ENCODE measurements at regions not wholly inside any gene's neighbourhood (a gene's known extent, or its start where the extent isn't known, plus 50 kb on each side); places are given as distances from the start of the nearest gene placed in this dataset.
"Not testable (repeated sequence)": the region's sequence is repeated elsewhere in the genome, so short reads cannot be mapped to it uniquely, and the experiment has no call there.

DNA sequence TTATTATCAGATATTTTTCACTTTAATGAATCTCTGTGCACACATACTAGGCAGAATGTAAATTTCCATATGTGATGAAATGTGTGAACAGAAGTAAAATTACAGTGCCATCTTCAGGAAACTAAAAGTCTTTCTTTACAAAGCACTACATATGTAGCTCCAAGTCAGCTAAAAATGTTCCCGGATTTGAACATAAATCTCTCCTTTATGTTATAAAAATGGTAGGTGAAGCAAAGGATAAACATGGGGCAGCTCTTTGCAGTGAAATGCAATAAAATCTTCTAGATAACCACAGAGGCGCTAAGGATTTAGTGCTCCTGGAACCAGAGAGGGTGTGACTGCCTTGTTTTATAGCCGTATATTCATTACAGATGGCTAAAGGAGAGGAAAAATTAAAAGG is 104.9 kb upstream of the C7orf33 start:
- Histone ChIP-seq H3K27me3 (no peaks in the 10 kb centered on the region), H4K20me1 (no peaks in the 10 kb centered on the region), H3K4me3 (no peak overlapping the region), H3K4me1 (peaks cover 17% of the 10 kb centered on the region), H3K4me2 (no peak overlapping the region), H3K9me3 (no peaks in the 10 kb centered on the region), H3K9ac (no peak overlapping the region), H3K27ac (no peak overlapping the region), H3K36me3 (no peaks in the 10 kb centered on the region)
- no peak for TF ChIP-seq Cebpa-rat (IDR thresholded peaks at IDR 0.05)

DNA sequence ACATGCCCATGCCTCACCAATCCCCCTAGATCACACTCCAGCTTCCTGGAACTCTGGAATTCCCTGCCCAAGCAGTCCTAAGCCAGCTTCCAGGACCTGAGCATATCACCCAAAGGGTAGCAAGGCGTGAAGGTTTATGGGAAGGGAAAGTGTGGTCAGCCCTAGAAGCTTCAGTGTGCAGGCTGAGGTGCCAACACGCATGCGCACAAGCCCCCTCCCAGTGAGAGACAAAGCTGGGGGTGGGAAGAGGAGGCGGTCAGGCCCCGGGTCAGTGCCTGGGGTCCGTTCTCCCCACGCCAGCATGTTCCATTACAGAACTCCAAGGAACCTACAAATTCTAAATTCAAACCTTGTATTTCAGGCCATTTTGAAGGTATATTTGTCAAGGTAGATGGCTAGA is 103.6 kb upstream of the C7orf33 start:
- H3K9ac ChIP-seq: no peak overlapping the region
- H4K20me1 ChIP-seq: no peaks in the 10 kb centered on the region
- H3K36me3 ChIP-seq: no peaks in the 10 kb centered on the region
- H3K4me2 ChIP-seq: no peak overlapping the region
- no peaks in the 10 kb centered on the region for H3K27me3 ChIP-seq
- H3K4me1 ChIP-seq: peaks cover 17% of the 10 kb centered on the region
- H3K27ac ChIP-seq: no peak overlapping the region
- TF ChIP-seq Cebpa-rat (IDR thresholded peaks at IDR 0.05): no peak
- H3K4me3 ChIP-seq: no peak overlapping the region
- no peaks in the 10 kb centered on the region for H3K9me3 ChIP-seq

DNA sequence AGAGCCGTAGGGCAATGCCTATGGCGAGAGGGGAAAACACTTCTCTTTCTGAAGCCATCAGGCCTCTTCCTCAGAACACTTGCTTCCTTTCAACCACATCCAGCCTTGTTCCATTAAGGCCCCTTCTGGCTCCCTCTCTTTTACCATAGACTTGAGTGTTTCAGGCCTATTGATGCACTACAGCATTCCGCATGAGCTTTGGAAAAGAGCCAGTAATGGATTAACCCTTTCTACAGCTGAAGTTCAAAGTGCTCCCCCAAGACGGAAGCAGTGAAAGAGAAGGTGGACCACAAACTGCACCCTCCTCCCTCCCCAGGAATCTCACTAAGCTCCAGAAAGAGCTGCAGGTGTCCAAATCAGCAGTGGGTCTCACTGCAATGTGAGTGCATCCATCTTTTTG is 102.7 kb upstream of the C7orf33 start:
- TF ChIP-seq Cebpa-rat (IDR thresholded peaks at IDR 0.05): no peak
- H3K4me2 ChIP-seq: no peak overlapping the region
- H3K9ac ChIP-seq: no peak overlapping the region
- H3K9me3 ChIP-seq: peaks cover 7% of the 10 kb centered on the region
- H3K4me1 ChIP-seq: peaks cover 17% of the 10 kb centered on the region
- H3K36me3 ChIP-seq: no peaks in the 10 kb centered on the region
- no peaks in the 10 kb centered on the region for H4K20me1 ChIP-seq
- no peak overlapping the region for H3K27ac ChIP-seq
- no peak overlapping the region for H3K4me3 ChIP-seq
- H3K27me3 ChIP-seq: no peaks in the 10 kb centered on the region

DNA sequence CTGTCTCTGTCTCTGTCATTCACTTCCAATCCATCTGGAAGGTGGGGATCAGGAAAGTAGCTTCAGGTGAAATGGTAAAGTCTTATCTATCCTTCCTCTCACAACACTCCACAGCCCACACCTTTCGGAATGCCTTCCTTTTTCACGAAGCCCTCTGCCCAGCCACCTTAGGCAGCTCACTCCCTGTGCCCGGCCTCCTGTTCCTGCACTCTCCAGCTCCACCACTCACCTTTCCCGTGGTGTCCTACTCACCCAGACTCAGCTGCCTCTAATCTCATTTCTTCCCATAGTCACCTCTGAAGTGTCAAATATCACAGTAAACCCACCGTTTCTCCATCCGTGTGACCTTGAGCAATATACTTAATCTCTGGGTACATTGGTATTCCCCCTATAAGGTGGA is 100.9 kb upstream of the C7orf33 start:
- Histone ChIP-seq H3K36me3 (no peaks in the 10 kb centered on the region), H3K9me3 (peaks cover 9% of the 10 kb centered on the region), H3K4me1 (peaks cover 4% of the 10 kb centered on the region), H3K27ac (no peak overlapping the region), H3K27me3 (no peaks in the 10 kb centered on the region), H4K20me1 (no peaks in the 10 kb centered on the region), H3K4me2 (no peak overlapping the region), H3K4me3 (no peak overlapping the region), H3K9ac (no peak overlapping the region)
- no peak for TF ChIP-seq Cebpa-rat (IDR thresholded peaks at IDR 0.05)

DNA sequence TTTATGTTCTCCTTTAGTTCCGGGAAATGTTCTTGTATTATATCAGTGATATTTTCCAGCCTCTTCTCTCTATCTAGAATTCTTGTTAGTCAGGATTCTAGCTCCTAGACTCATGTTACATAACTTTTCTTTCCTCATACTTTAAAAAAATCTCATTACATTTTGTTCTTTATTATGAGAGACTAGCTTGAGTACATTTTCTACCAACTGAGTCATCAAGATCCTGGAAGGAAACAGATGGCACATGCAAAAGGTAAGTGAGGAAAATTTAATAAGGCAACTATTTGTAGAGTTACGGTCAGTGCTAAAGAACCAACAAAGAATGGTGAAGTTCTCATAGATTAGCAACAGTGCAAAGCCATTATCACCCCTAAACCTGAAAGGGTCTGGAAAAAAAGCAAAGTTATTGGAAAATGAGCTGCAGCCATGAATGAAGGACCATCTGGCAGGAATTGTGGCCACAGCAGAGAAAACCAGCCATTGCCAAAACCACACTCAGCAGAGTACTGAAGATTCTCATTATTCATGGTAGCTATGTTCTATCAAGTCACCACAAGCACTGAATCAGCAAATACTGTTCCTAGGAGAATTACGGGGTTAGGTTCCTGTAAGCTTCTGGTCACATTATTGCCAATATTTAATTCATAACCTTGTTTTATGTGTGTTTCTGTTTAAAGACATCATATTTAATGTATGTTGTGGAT is 98.3 kb upstream of the C7orf33 start:
- no peak overlapping the region for H3K27ac ChIP-seq
- H4K20me1 ChIP-seq: no peaks in the 10 kb centered on the region
- TF ChIP-seq Cebpa-rat (IDR thresholded peaks at IDR 0.05): no peak
- H3K9ac ChIP-seq: no peak overlapping the region
- H3K4me2 ChIP-seq: no peak overlapping the region
- peaks cover 6% of the 10 kb centered on the region for H3K4me1 ChIP-seq
- H3K36me3 ChIP-seq: no peaks in the 10 kb centered on the region
- H3K27me3 ChIP-seq: no peaks in the 10 kb centered on the region
- no peak overlapping the region for H3K4me3 ChIP-seq
- H3K9me3 ChIP-seq: peaks cover 9% of the 10 kb centered on the region

DNA sequence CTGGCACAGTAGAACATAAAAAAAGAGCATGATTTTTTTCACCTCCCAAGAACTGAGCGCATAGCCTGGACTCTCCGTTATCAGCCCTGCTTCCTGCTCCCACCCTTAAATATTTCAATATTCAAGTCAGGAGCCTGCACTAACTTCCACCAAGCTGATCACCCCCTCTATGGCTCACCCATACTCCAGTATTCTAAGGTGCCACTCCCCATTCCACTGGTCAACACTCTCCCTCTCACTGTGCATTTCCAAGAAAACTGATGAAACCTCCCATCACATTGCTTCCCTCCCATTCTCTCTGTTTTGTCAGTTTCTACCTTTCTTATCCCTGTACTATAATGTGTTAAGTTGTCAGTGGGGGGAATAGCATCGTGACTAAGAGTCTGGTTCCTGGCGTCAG is 95.0 kb upstream of the C7orf33 start:
- Histone ChIP-seq H4K20me1 (no peaks in the 10 kb centered on the region), H3K27me3 (no peaks in the 10 kb centered on the region), H3K27ac (no peak overlapping the region), H3K36me3 (no peaks in the 10 kb centered on the region), H3K4me1 (peaks cover 10% of the 10 kb centered on the region), H3K4me2 (no peak overlapping the region), H3K9ac (no peak overlapping the region), H3K4me3 (no peak overlapping the region), H3K9me3 (peaks cover 9% of the 10 kb centered on the region)
- no peak for TF ChIP-seq Cebpa-rat (IDR thresholded peaks at IDR 0.05)

DNA sequence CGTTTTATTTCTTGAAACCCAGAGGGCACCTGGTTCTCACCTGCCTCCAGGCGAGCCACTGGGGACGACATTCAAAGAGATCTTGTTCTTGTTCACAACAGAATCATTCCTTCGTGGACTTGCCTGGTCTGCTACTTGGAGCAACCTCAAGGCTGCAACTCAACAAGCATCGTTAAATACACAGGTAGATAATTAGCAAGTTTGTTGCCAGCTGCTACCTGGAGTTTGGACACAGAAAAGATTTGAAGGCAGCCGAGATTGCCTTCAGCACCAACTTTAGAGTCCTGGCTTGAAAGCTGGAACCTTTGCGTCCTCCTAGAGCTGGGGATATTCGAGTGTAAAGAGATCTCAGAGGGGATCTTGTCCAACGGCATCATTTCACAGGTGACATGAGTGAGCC is 89.6 kb upstream of the C7orf33 start:
- Histone ChIP-seq H3K4me3 (no peak overlapping the region), H3K27ac (no peak overlapping the region), H3K36me3 (no peaks in the 10 kb centered on the region), H4K20me1 (no peaks in the 10 kb centered on the region), H3K9me3 (no peaks in the 10 kb centered on the region), H3K4me2 (no peak overlapping the region), H3K9ac (no peak overlapping the region), H3K27me3 (no peaks in the 10 kb centered on the region), H3K4me1 (peaks cover 10% of the 10 kb centered on the region)
- TF ChIP-seq Cebpa-rat (IDR thresholded peaks at IDR 0.05): no peak

DNA sequence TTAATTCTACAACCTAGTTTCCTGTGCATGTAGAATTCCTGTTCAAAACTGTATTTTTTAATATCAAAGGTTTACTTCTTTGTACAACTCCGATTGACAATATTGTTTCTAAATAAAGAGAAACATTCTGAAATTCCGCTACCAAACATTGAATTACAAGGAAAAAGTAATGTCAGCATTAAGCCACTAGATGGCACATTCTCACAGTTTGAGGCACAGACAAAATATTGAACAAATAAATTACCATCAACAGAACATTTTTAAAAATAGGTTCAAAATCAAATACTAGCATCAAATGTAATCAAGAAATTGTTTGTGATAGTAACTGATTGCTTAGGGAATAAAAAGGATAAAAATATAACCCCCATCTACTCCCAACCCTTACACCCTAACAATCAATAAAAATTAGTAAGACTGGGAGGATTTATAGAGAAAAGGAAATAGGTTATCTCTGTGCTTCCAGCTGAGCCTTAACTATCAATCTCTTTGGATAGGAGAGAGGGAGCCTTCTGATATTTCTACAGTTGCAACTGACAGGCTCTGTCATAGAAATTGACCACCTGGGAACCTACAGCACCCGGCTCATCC is 86.6 kb upstream of the C7orf33 start:
- no peak overlapping the region for H3K4me3 ChIP-seq
- H3K9me3 ChIP-seq: no peaks in the 10 kb centered on the region
- TF ChIP-seq Cebpa-rat (IDR thresholded peaks at IDR 0.05): no peak
- no peak overlapping the region for H3K27ac ChIP-seq
- no peaks in the 10 kb centered on the region for H4K20me1 ChIP-seq
- H3K4me2 ChIP-seq: no peak overlapping the region
- peaks cover 7% of the 10 kb centered on the region; the same call in 1 of the 2 replicates for H3K4me1 ChIP-seq
- no peak overlapping the region for H3K9ac ChIP-seq
- no peaks in the 10 kb centered on the region for H3K36me3 ChIP-seq
- no peaks in the 10 kb centered on the region for H3K27me3 ChIP-seq

DNA sequence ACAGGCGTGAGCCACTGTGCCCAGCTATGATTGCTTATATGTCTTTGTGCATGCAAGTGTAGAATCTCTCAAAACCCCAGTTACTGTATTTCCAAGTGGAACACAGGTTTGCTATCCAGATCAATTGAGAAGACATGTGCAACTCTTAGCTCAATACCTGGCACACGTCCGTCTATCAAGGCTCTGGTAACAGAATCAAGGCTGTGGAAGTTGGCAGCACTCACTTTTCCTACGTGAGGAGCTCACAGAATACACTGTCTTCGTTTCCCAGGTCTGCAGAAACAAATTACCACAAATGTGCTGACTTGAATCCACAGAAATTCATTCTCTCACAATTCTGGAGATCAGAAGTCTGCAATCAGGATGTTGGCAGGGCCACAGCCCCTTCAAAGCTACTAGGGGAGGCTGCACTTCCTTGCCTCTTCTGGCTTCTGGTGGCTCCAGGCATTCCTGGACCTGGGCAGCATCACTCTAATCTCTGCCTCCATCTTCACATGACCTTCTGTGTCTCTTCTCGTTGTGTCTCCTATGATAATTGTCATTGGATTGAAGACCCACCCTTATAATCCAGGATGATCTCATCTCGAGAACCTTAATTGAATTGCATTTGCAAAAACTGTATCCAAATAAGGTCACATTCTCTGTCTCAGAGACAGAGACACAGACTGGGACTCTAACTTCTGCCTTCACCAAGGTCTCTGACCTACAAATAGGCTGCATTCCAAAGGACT is 84.8 kb upstream of the C7orf33 start:
- Histone ChIP-seq H3K36me3 (no peaks in the 10 kb centered on the region), H3K9ac (no peak overlapping the region), H4K20me1 (no peaks in the 10 kb centered on the region), H3K4me1 (peaks cover 7% of the 10 kb centered on the region; the same call in 1 of the 2 replicates), H3K27ac (no peak overlapping the region), H3K4me3 (no peak overlapping the region), H3K9me3 (no peaks in the 10 kb centered on the region), H3K4me2 (no peak overlapping the region), H3K27me3 (no peaks in the 10 kb centered on the region)
- TF ChIP-seq Cebpa-rat (IDR thresholded peaks at IDR 0.05): no peak

DNA sequence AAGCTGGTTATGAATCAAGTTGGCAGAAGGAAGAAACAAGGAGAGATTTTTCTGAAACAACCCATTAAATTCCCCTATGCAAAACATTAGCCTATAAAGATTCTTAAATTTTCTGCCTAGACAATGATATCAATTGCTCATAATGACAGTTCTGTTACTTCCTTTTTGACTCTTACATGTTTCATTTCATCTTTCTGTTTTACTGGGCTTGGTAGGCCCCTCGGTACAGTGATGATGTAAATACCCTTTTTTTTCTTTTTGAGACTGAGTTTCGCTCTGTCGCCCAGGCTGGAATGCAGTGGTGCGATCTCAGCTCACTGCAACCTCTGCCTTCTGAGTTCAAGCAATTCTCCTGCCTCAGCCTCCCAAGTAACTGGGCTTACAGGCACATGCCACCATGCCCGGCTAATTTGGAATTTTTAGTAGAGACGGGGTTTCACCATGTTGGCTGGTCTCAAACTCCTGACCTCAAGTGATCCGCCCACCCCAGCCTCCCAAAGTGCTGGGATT is 83.4 kb upstream of the C7orf33 start:
- not testable (repeated sequence) for H3K4me2 ChIP-seq, H3K4me1 ChIP-seq, H3K27ac ChIP-seq, H4K20me1 ChIP-seq, H3K4me3 ChIP-seq, H3K9me3 ChIP-seq, H3K36me3 ChIP-seq, H3K9ac ChIP-seq, H3K27me3 ChIP-seq
